ENCODE measurements at regions not wholly inside any gene's neighbourhood (a gene's known extent, or its start where the extent isn't known, plus 50 kb on each side); places are given as distances from the start of the nearest gene placed in this dataset.

DNA sequence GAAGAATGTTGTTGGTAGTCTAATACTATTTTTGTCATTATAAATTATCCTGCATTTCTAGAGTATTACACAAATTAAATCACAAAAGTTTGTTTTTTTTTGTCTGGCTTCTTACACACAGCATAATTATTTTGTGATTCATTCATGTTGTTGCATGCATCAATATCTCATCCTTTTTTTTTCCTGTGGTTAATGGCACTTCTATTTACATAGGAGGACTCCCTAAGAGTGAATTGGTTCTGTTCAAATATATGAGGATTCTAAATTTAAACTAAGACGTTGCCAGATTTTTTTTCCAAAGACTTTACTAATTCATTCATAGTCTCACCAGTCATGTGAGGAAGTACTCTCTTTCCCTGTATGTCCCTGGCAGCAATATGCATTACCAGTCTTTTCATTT is 303.3 kb downstream of the GPR37 start:
- no peak for DNase-seq
- no peaks in the 10 kb centered on the region for H3K4me1 ChIP-seq
- H3K9ac ChIP-seq (ENCODE audit: low read depth in 2 of 2, low read length in 2 of 2) = no peak overlapping the region
- H3K27me3 ChIP-seq = no peaks in the 10 kb centered on the region
- H3K4me3 ChIP-seq = no peak overlapping the region
- TF ChIP-seq, protein P1, sequence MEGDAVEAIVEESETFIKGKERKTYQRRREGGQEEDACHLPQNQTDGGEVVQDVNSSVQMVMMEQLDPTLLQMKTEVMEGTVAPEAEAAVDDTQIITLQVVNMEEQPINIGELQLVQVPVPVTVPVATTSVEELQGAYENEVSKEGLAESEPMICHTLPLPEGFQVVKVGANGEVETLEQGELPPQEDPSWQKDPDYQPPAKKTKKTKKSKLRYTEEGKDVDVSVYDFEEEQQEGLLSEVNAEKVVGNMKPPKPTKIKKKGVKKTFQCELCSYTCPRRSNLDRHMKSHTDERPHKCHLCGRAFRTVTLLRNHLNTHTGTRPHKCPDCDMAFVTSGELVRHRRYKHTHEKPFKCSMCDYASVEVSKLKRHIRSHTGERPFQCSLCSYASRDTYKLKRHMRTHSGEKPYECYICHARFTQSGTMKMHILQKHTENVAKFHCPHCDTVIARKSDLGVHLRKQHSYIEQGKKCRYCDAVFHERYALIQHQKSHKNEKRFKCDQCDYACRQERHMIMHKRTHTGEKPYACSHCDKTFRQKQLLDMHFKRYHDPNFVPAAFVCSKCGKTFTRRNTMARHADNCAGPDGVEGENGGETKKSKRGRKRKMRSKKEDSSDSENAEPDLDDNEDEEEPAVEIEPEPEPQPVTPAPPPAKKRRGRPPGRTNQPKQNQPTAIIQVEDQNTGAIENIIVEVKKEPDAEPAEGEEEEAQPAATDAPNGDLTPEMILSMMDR (IDR thresholded peaks at IDR 0.05) = no peak
- no peak overlapping the region for H3K27ac ChIP-seq
- no peaks in the 10 kb centered on the region for H3K9me3 ChIP-seq
- intact Hi-C loops (cut with DNase I) = no loop called here
- no peaks in the 10 kb centered on the region for H3K36me3 ChIP-seq

DNA sequence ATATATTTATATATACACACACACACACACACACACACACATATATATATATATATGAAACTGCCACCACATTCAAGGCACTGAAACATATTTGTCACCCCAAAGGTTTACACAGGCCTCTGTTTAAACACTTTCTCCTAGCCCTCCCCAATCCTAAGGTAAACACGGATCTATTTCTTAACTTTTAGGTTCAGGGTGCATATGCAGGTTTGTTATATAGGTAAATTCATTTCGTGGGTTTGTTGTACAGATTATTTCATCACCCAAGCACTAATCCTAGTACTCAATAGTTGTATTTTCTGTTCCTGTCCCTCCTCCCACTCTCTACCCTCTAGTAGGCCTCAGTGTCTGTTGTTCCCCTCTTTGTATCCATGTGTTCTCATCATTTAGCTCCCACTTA is 305.0 kb downstream of the GPR37 start:
- DNase-seq = no peak
- Histone ChIP-seq H3K36me3 (no peaks in the 10 kb centered on the region), H3K9me3 (no peaks in the 10 kb centered on the region), H3K4me1 (no peaks in the 10 kb centered on the region), H3K27me3 (no peaks in the 10 kb centered on the region), H3K4me3 (no peak overlapping the region), H3K27ac (no peak overlapping the region), H3K9ac (ENCODE audit: low read depth in 2 of 2, low read length in 2 of 2) (no peak overlapping the region)
- intact Hi-C loops (cut with DNase I) = no loop called here
- TF ChIP-seq, protein P1 (IDR thresholded peaks at IDR 0.05) = no peak

DNA sequence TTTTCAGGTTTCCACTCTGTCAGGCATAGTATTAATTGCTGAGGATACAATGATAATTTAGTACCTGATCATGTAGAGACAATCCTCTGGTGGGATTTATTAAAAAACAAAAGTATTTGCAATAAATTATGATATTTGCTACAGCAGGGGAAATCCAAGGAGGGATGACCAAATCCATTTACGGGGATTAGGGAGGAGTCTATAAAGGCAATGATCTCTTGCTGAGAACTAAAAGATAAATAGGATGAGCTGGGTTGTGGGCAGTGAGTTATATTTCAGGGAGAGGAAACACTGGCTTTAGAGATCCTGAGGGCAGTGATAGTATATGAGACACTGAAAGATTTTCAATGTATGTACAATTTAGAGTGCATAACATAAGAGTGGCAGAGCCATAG is 305.5 kb downstream of the GPR37 start:
- intact Hi-C loops (cut with DNase I) = no loop called here
- no peaks in the 10 kb centered on the region for H3K27me3 ChIP-seq

DNA sequence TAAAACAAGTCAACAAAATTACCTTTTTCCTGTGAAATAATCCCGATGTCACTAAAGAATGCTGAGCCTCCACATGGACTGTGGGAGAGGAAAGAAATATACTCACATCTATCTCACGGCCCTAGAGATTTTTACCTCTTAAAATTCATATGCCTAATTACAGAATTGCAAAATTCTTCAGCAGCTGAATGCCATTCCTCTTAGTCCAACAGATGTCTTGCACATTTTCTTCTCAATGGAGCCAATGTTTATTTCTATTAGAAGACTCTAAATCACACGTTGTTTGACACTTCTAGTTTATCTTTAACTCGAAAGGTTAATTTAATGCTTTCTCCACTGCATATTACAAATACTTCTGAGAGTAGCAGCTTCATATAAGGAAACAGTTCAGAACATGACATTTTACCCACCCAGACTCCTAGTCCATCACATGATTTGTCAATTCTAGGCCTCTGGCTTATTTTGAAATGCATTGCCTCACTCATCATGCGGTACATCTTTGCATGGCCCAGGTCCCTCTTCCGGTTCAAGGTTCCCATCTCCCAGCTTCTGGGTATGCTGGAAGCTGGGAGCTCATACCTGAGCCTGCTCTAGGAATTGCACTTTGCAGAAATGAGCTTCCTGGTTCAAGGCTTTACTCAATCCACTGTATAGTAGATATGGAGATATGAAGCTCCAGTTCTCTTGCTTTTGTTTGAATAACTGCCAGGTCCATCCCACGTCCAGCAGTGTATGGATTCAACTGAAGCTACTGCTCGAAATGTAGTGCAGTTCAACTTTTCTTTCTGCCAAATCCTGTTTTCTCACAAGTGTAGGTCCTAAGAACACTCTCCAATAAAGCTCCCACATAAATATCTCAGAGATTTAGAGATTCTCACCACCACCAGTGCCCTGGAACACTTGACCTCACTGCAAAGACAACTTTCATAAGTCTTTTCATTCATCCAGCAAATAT is 306.2 kb downstream of the GPR37 start:
- H3K9me3 ChIP-seq = no peaks in the 10 kb centered on the region
- no peak overlapping the region for H3K27ac ChIP-seq
- no peak overlapping the region for H3K4me3 ChIP-seq
- DNase-seq = no peak
- H3K36me3 ChIP-seq = no peaks in the 10 kb centered on the region
- H3K27me3 ChIP-seq = no peaks in the 10 kb centered on the region
- intact Hi-C loops (cut with DNase I) = no loop called here
- no peaks in the 10 kb centered on the region for H3K4me1 ChIP-seq
- TF ChIP-seq, protein P1 (IDR thresholded peaks at IDR 0.05) = no peak
- no peak overlapping the region for H3K9ac ChIP-seq (ENCODE audit: low read depth in 2 of 2, low read length in 2 of 2)

More for the DNA sequence above, 305.5 kb downstream of the GPR37 start:
- Histone ChIP-seq H3K4me1 (no peaks in the 10 kb centered on the region), H3K4me3 (no peak overlapping the region), H3K9me3 (no peaks in the 10 kb centered on the region), H3K36me3 (no peaks in the 10 kb centered on the region), H3K9ac (ENCODE audit: low read depth in 2 of 2, low read length in 2 of 2) (no peak overlapping the region), H3K27ac (no peak overlapping the region)
- TF ChIP-seq, protein P1 (IDR thresholded peaks at IDR 0.05) = no peak
- no peak for DNase-seq

DNA sequence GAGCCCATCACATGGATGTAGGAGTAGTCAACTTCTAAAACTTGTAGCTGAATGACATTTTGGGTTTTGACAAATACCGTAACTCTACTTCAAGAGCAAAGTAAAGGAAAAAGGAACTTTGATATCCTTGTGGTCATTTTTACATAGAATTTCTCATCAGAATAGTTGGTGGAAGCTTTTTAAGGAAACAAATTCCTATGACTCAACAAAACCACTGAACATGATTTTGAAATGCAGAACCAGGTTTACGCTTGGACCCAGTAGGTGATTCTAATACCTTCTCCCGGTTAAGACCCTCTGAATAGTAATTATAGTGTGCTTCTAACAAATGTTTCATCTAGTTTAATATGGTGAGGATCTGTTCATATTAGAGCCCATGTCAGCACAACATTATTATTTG is 307.8 kb downstream of the GPR37 start:
- no peaks in the 10 kb centered on the region for H3K4me1 ChIP-seq
- DNase-seq = no peak
- intact Hi-C loops (cut with DNase I) = no loop called here
- TF ChIP-seq, protein P1 (IDR thresholded peaks at IDR 0.05) = no peak
- no peak overlapping the region for H3K4me3 ChIP-seq
- no peaks in the 10 kb centered on the region for H3K9me3 ChIP-seq
- H3K27ac ChIP-seq = no peak overlapping the region
- H3K36me3 ChIP-seq = no peaks in the 10 kb centered on the region
- H3K9ac ChIP-seq (ENCODE audit: low read depth in 2 of 2, low read length in 2 of 2) = no peak overlapping the region
- H3K27me3 ChIP-seq = no peaks in the 10 kb centered on the region

All from colonic mucosa (tissue), 4 donors.